ENCODE measurements at regions not wholly inside any gene's neighbourhood (a gene's known extent, or its start where the extent isn't known, plus 50 kb on each side); places are given as distances from the start of the nearest gene placed in this dataset.
"Not testable (repeated sequence)": the region's sequence is repeated elsewhere in the genome, so short reads cannot be mapped to it uniquely, and the experiment has no call there.

- H3K4me3 Mint-ChIP-seq: no peak overlapping the region
- H3K9me3 Mint-ChIP-seq: peaks cover 6% of the 10 kb centered on the region
- H3K4me1 Mint-ChIP-seq: no peaks in the 10 kb centered on the region
- H3K27ac Mint-ChIP-seq: no peak overlapping the region
- no peaks in the 10 kb centered on the region for H3K36me3 Mint-ChIP-seq
- no peaks in the 10 kb centered on the region for H3K27me3 Mint-ChIP-seq
These were observed 2031.7 kb downstream of the EFNA5 start for GRCh38 chr5:105639068-105639467.

GRCh38 chr5:105638437-105638836 lies 2032.3 kb downstream of the EFNA5 start:
- H3K27me3 Mint-ChIP-seq: no peaks in the 10 kb centered on the region
- H3K36me3 Mint-ChIP-seq: no peaks in the 10 kb centered on the region
- no peaks in the 10 kb centered on the region for H3K4me1 Mint-ChIP-seq
- H3K9me3 Mint-ChIP-seq: peaks cover 6% of the 10 kb centered on the region
- H3K27ac Mint-ChIP-seq: no peak overlapping the region
- H3K4me3 Mint-ChIP-seq: no peak overlapping the region

- H3K4me3 Mint-ChIP-seq: no peak overlapping the region
- H3K27me3 Mint-ChIP-seq: no peaks in the 10 kb centered on the region
- peaks cover 6% of the 10 kb centered on the region for H3K9me3 Mint-ChIP-seq
- no peaks in the 10 kb centered on the region for H3K4me1 Mint-ChIP-seq
- H3K27ac Mint-ChIP-seq: no peak overlapping the region
- H3K36me3 Mint-ChIP-seq: no peaks in the 10 kb centered on the region
These were observed 2038.7 kb downstream of the EFNA5 start for GRCh38 chr5:105632043-105632442.

GRCh38 chr5:105630803-105631202 lies 2039.9 kb downstream of the EFNA5 start:
- no peaks in the 10 kb centered on the region for H3K36me3 Mint-ChIP-seq
- H3K9me3 Mint-ChIP-seq: peaks cover 3% of the 10 kb centered on the region
- H3K27me3 Mint-ChIP-seq: no peaks in the 10 kb centered on the region
- H3K4me1 Mint-ChIP-seq: no peaks in the 10 kb centered on the region
- H3K27ac Mint-ChIP-seq: no peak overlapping the region
- H3K4me3 Mint-ChIP-seq: no peak overlapping the region

- H3K27ac Mint-ChIP-seq: no peak overlapping the region
- peaks cover 5% of the 10 kb centered on the region for H3K9me3 Mint-ChIP-seq
- H3K27me3 Mint-ChIP-seq: no peaks in the 10 kb centered on the region
- H3K36me3 Mint-ChIP-seq: no peaks in the 10 kb centered on the region
- no peak overlapping the region for H3K4me3 Mint-ChIP-seq
- H3K4me1 Mint-ChIP-seq: no peaks in the 10 kb centered on the region
These were observed 2051.0 kb downstream of the EFNA5 start for GRCh38 chr5:105619725-105620124.

- Mint-ChIP-seq H3K27ac (no peak overlapping the region), H3K36me3 (no peaks in the 10 kb centered on the region), H3K4me3 (no peak overlapping the region), H3K9me3 (no peaks in the 10 kb centered on the region), H3K27me3 (no peaks in the 10 kb centered on the region), H3K4me1 (no peaks in the 10 kb centered on the region)
These were observed 2053.1 kb downstream of the EFNA5 start for GRCh38 chr5:105617436-105618215.

GRCh38 chr5:105616599-105616998 lies 2054.0 kb upstream of the NUDT12 start:
- Mint-ChIP-seq H3K9me3 (no peaks in the 10 kb centered on the region), H3K4me3 (no peak overlapping the region), H3K27ac (no peak overlapping the region), H3K36me3 (no peaks in the 10 kb centered on the region), H3K27me3 (no peaks in the 10 kb centered on the region), H3K4me1 (no peaks in the 10 kb centered on the region)

GRCh38 chr5:105602406-105602805 lies 2039.8 kb upstream of the NUDT12 start:
- H3K27me3 Mint-ChIP-seq, H3K4me3 Mint-ChIP-seq, H3K36me3 Mint-ChIP-seq, H3K4me1 Mint-ChIP-seq, H3K27ac Mint-ChIP-seq: not testable (repeated sequence)
- peaks cover 21% of the 10 kb centered on the region for H3K9me3 Mint-ChIP-seq

- Mint-ChIP-seq H3K27me3 (no peaks in the 10 kb centered on the region), H3K4me3 (no peak overlapping the region), H3K4me1 (no peaks in the 10 kb centered on the region), H3K36me3 (no peaks in the 10 kb centered on the region), H3K9me3 (no peaks in the 10 kb centered on the region), H3K27ac (no peak overlapping the region)
These were observed 2030.6 kb upstream of the NUDT12 start for GRCh38 chr5:105593011-105593760.

- Mint-ChIP-seq H3K9me3 (peaks cover 4% of the 10 kb centered on the region), H3K36me3 (no peaks in the 10 kb centered on the region), H3K4me1 (no peaks in the 10 kb centered on the region), H3K27me3 (no peaks in the 10 kb centered on the region), H3K27ac (no peak overlapping the region), H3K4me3 (no peak overlapping the region)
These were observed 2025.5 kb upstream of the NUDT12 start for GRCh38 chr5:105587963-105588662.

- Mint-ChIP-seq H3K27me3 (no peaks in the 10 kb centered on the region), H3K4me3 (no peak overlapping the region), H3K36me3 (no peaks in the 10 kb centered on the region), H3K9me3 (peaks cover 8% of the 10 kb centered on the region), H3K27ac (no peak overlapping the region), H3K4me1 (no peaks in the 10 kb centered on the region)
These were observed 2019.5 kb upstream of the NUDT12 start for GRCh38 chr5:105581988-105582690.

- no peak overlapping the region for H3K27ac Mint-ChIP-seq
- peaks cover 5% of the 10 kb centered on the region for H3K9me3 Mint-ChIP-seq
- no peak overlapping the region for H3K4me3 Mint-ChIP-seq
- no peaks in the 10 kb centered on the region for H3K36me3 Mint-ChIP-seq
- H3K4me1 Mint-ChIP-seq: no peaks in the 10 kb centered on the region
- no peaks in the 10 kb centered on the region for H3K27me3 Mint-ChIP-seq
These were observed 2011.0 kb upstream of the NUDT12 start for GRCh38 chr5:105573575-105573974.

- peaks cover 13% of the 10 kb centered on the region for H3K9me3 Mint-ChIP-seq
- no peak overlapping the region for H3K27ac Mint-ChIP-seq
- H3K27me3 Mint-ChIP-seq: no peaks in the 10 kb centered on the region
- no peaks in the 10 kb centered on the region for H3K4me1 Mint-ChIP-seq
- H3K36me3 Mint-ChIP-seq: no peaks in the 10 kb centered on the region
- no peak overlapping the region for H3K4me3 Mint-ChIP-seq
These were observed 2002.9 kb upstream of the NUDT12 start for GRCh38 chr5:105565531-105565930.

- H3K36me3 Mint-ChIP-seq: no peaks in the 10 kb centered on the region
- H3K27me3 Mint-ChIP-seq: no peaks in the 10 kb centered on the region
- H3K4me3 Mint-ChIP-seq: no peak overlapping the region
- no peak overlapping the region for H3K27ac Mint-ChIP-seq
- no peaks in the 10 kb centered on the region for H3K4me1 Mint-ChIP-seq
- peaks cover 13% of the 10 kb centered on the region for H3K9me3 Mint-ChIP-seq
These were observed 2001.3 kb upstream of the NUDT12 start for GRCh38 chr5:105563842-105564241.

- Mint-ChIP-seq H3K27ac (no peak overlapping the region), H3K36me3 (no peaks in the 10 kb centered on the region), H3K4me1 (no peaks in the 10 kb centered on the region), H3K27me3 (no peaks in the 10 kb centered on the region), H3K4me3 (no peak overlapping the region), H3K9me3 (no peaks in the 10 kb centered on the region)
These were observed 1992.1 kb upstream of the NUDT12 start for GRCh38 chr5:105554568-105555169.

Measured in activated naive CD4-positive, alpha-beta T cell treated with anti-CD3 and anti-CD28 coated beads, Interleukin-2, amount 50 U/mL, for 24 hours (primary cell).